ENCODE measurements at regions not wholly inside any gene's neighbourhood (a gene's known extent, or its start where the extent isn't known, plus 50 kb on each side); places are given as distances from the start of the nearest gene placed in this dataset.

DNA sequence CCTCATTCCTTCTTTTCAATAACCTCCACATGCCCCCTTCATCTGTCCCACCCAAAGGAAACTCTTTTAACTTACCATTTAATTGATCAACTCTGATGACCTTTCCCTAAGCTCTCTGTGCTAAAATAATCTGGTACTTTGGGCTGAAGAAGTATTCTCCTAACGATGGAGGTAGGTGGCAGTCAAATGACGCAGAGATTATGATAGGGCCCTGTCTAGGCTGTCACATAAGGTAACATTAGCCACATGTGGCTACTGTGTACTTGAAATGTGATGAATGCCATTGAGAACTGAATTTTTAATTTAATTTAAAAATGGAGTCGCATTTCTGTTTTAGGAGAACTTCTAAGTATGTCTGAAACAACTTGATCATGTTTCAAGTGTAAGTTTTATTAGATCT lies 140.5 kb upstream of the TNP1 start:
- Histone ChIP-seq H3K27me3 (ENCODE audit: insufficient read depth) (no peaks in the 10 kb centered on the region), H2AFZ (ENCODE audit: low read depth) (no peak overlapping the region), H3K4me2 (no peak overlapping the region), H3F3A (replicated peaks; ENCODE audit: insufficient read depth) (no peaks in the 10 kb centered on the region), H3K4me1 (ENCODE audit: control insufficient read depth in 1 of 2, insufficient read depth in 2 of 2, low read depth in 1 of 2, low read length in 1 of 2) (peaks cover 0 to 3% of the 10 kb centered on the region in 2 experiments; a peak in 1 of 4 replicates), H3K9ac (no peak overlapping the region), H3K79me2 (ENCODE audit: insufficient read depth) (no peaks in the 10 kb centered on the region), H3K36me3 (replicated peaks in 1 of 2; ENCODE audit: control insufficient read depth in 1 of 2, insufficient read depth in 2 of 2, low read length in 1 of 2) (no peaks in the 10 kb centered on the region), H3K9me3 (no peaks in the 10 kb centered on the region), H3K9me2 (no peaks in the 10 kb centered on the region), H3K27ac (ENCODE audit: low read depth in 2 of 2, low read length in 1 of 2) (no peak overlapping the region), H3K4me3 (ENCODE audit: low read depth in 2 of 2, low read length in 1 of 2) (no peak overlapping the region), H4K20me1 (ENCODE audit: insufficient read depth) (no peaks in the 10 kb centered on the region)
- ChIA-PET CTCF (interaction anchor here (1.2 to 1.5 kb wide), 2 partner anchors 9 to 302 kb away, joined by 3 to 5 read pairs; no protein-coding TSS in a partner anchor), POLR2A (interaction anchor here (0.7 kb wide), 1 partner anchor 300 kb away, joined by 3 read pairs; no protein-coding TSS in a partner anchor)
- DNase-seq = no peak
- TF ChIP-seq JUND (IDR thresholded peaks at IDR 0.05) = no peak
- TF ChIP-seq NRF1 (IDR thresholded peaks at IDR 0.05; ENCODE audit: low read depth, low read length) = no peak
- TF ChIP-seq MEF2A (IDR thresholded peaks at IDR 0.05; ENCODE audit: borderline replicate concordance, low read depth) = no peak
- TF ChIP-seq, protein P1, sequence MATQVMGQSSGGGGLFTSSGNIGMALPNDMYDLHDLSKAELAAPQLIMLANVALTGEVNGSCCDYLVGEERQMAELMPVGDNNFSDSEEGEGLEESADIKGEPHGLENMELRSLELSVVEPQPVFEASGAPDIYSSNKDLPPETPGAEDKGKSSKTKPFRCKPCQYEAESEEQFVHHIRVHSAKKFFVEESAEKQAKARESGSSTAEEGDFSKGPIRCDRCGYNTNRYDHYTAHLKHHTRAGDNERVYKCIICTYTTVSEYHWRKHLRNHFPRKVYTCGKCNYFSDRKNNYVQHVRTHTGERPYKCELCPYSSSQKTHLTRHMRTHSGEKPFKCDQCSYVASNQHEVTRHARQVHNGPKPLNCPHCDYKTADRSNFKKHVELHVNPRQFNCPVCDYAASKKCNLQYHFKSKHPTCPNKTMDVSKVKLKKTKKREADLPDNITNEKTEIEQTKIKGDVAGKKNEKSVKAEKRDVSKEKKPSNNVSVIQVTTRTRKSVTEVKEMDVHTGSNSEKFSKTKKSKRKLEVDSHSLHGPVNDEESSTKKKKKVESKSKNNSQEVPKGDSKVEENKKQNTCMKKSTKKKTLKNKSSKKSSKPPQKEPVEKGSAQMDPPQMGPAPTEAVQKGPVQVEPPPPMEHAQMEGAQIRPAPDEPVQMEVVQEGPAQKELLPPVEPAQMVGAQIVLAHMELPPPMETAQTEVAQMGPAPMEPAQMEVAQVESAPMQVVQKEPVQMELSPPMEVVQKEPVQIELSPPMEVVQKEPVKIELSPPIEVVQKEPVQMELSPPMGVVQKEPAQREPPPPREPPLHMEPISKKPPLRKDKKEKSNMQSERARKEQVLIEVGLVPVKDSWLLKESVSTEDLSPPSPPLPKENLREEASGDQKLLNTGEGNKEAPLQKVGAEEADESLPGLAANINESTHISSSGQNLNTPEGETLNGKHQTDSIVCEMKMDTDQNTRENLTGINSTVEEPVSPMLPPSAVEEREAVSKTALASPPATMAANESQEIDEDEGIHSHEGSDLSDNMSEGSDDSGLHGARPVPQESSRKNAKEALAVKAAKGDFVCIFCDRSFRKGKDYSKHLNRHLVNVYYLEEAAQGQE (IDR thresholded peaks at IDR 0.05; ENCODE audit: low read depth, low read length) = no peak
- TF ChIP-seq EP300 (IDR thresholded peaks at IDR 0.05; ENCODE audit: borderline replicate concordance in 1 of 2, low read depth in 1 of 2, low read length in 1 of 2) = no peak
- TF ChIP-seq RFX5 (IDR thresholded peaks at IDR 0.05; ENCODE audit: low read length) = no peak
- no peak for TF ChIP-seq SIN3A (IDR thresholded peaks at IDR 0.05; ENCODE audit: borderline replicate concordance, low read depth, low read length)
- no peak for TF ChIP-seq FOSL2 (IDR thresholded peaks at IDR 0.05; ENCODE audit: borderline replicate concordance, low read depth)
- no peak for TF ChIP-seq TCF12 (IDR thresholded peaks at IDR 0.05)
- TF ChIP-seq RAD21 (IDR thresholded peaks at IDR 0.05; ENCODE audit: low read length) = no peak
- no peak for TF ChIP-seq ELF1 (IDR thresholded peaks at IDR 0.05)
- no peak for TF ChIP-seq GABPA (IDR thresholded peaks at IDR 0.05; ENCODE audit: low read depth)
- no peak for TF ChIP-seq RCOR1 (IDR thresholded peaks at IDR 0.05; ENCODE audit: low read length)
- TF ChIP-seq SMC3 (IDR thresholded peaks at IDR 0.05; ENCODE audit: low read depth, low read length) = no peak
- 39% methylated on average over 3 of the region's 3 CpGs for WGBS (ENCODE audit: low lambda C conversion rate)

DNA sequence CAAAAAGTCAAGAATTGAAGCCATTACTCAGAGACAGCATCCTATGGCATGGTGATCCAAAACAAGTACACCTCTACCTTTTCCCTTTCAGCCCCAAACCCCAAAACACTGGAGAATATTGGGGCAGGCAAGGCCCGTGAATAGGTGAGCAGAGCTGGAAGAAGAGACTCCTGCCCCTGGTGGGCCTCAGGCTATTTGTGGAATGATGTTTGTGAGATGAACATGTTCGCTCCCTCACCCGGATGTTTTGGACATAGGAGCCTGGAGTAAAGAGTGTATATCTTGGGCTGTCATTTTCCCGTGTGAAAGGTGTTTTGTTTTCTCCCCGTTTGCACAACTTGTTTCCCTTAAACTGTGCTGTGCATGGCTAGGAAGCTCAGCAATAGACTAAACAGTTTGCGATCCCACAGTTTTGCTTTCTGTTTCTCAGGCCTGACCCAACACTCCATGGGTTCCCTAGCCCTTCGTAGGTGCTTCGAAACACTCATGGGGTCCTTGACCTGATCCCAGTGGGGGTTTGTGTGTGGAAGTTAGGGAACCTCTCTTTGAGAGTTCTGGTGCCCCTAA lies 136.5 kb upstream of the TNP1 start:
- WGBS (ENCODE audit: low lambda C conversion rate) = 47% methylated on average over 8 of the region's 8 CpGs
- CTCF ChIA-PET = no interaction called here

More for the DNA sequence above, 136.5 kb upstream of the TNP1 start:
- Histone ChIP-seq H2AFZ (ENCODE audit: low read depth) (no peak overlapping the region), H4K20me1 (ENCODE audit: insufficient read depth) (no peaks in the 10 kb centered on the region), H3K36me3 (replicated peaks in 1 of 2; ENCODE audit: control insufficient read depth in 1 of 2, insufficient read depth in 2 of 2, low read length in 1 of 2) (no peaks in the 10 kb centered on the region), H3K9ac (no peak overlapping the region), H3K79me2 (ENCODE audit: insufficient read depth) (no peaks in the 10 kb centered on the region), H3K27me3 (ENCODE audit: insufficient read depth) (no peaks in the 10 kb centered on the region), H3K4me3 (ENCODE audit: low read depth in 2 of 2, low read length in 1 of 2) (no peak overlapping the region), H3K4me1 (ENCODE audit: control insufficient read depth in 1 of 2, insufficient read depth in 2 of 2, low read depth in 1 of 2, low read length in 1 of 2) (peaks cover 0 to 9% of the 10 kb centered on the region in 2 experiments; a peak in 2 of 4 replicates), H3K9me3 (no peaks in the 10 kb centered on the region), H3K4me2 (no peak overlapping the region), H3F3A (replicated peaks; ENCODE audit: insufficient read depth) (no peaks in the 10 kb centered on the region), H3K9me2 (no peaks in the 10 kb centered on the region), H3K27ac (ENCODE audit: low read depth in 2 of 2, low read length in 1 of 2) (no peak overlapping the region)
- no peak for DNase-seq
- TF ChIP-seq SMC3 (IDR thresholded peaks at IDR 0.05; ENCODE audit: low read depth, low read length) (no peak), RCOR1 (IDR thresholded peaks at IDR 0.05; ENCODE audit: low read length) (no peak), RFX5 (IDR thresholded peaks at IDR 0.05; ENCODE audit: low read length) (no peak), FOSL2 (IDR thresholded peaks at IDR 0.05; ENCODE audit: borderline replicate concordance, low read depth) (no peak), GATA2 (CRISPR knock-in tag; IDR thresholded peaks at IDR 0.05) (no peak), ELF1 (IDR thresholded peaks at IDR 0.05) (no peak), EP300 (IDR thresholded peaks at IDR 0.05; ENCODE audit: borderline replicate concordance in 1 of 2, low read depth in 1 of 2, low read length in 1 of 2) (no peak), MXI1 (IDR thresholded peaks at IDR 0.05; ENCODE audit: low read depth, low read length) (no peak)
- TF ChIP-seq, protein P2, sequence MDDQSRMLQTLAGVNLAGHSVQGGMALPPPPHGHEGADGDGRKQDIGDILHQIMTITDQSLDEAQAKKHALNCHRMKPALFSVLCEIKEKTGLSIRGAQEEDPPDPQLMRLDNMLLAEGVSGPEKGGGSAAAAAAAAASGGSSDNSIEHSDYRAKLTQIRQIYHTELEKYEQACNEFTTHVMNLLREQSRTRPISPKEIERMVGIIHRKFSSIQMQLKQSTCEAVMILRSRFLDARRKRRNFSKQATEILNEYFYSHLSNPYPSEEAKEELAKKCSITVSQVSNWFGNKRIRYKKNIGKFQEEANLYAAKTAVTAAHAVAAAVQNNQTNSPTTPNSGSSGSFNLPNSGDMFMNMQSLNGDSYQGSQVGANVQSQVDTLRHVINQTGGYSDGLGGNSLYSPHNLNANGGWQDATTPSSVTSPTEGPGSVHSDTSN (IDR thresholded peaks at IDR 0.05) = no peak
- TF ChIP-seq, protein P3, sequence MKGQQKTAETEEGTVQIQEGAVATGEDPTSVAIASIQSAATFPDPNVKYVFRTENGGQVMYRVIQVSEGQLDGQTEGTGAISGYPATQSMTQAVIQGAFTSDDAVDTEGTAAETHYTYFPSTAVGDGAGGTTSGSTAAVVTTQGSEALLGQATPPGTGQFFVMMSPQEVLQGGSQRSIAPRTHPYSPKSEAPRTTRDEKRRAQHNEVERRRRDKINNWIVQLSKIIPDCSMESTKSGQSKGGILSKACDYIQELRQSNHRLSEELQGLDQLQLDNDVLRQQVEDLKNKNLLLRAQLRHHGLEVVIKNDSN (IDR thresholded peaks at IDR 0.05; ENCODE audit: borderline replicate concordance, low read depth) = no peak
- POLR2A ChIA-PET = no interaction called here
